SH-SY5Y (cell line): ENCODE measurements at regions not wholly inside any gene's neighbourhood (a gene's known extent, or its start where the extent isn't known, plus 50 kb on each side); places are given as distances from the start of the nearest gene placed in this dataset.

Source experiments
- GATA2 ChIP-seq: IDR thresholded peaks from 2 replicates; pipeline ENCODE4 v1.6.1; 2011; ENCODE audit warnings: mild to moderate bottlenecking, low read depth, low read length
- GATA3 ChIP-seq: IDR thresholded peaks from 2 replicates; pipeline ENCODE4 v1.6.1; 2011; ENCODE audit warnings: low read depth, mild to moderate bottlenecking, low read length, moderate library complexity

DNA sequence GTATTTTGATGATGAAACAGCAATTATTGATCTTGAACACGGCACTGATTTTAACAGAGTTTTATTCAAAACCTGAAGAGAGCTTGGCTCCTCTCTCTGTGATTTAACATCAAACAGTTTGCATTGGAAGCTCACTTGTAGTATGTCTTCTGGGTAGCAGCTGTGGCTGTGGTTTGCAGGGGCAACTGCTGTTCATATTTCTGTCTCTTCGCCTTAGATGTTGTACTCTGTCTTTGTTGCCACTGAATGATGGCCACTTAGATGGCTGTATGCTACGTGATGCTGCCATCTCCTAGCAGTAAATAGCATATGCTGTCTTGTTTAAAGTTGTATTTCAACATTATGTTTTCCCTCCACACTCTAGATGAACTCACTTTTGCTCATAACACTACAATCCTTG, 1743.0 kb upstream of the TENM3 start:
- TF ChIP-seq GATA3 (no peak), GATA2 (no peak)
